ENCODE measurements at regions not wholly inside any gene's neighbourhood (a gene's known extent, or its start where the extent isn't known, plus 50 kb on each side); places are given as distances from the start of the nearest gene placed in this dataset.

GRCh38 chr5:5699062-5699461, 276.6 kb downstream of the ICE1 start:
- TF ChIP-seq CTCF (IDR thresholded peaks at IDR 0.05; ENCODE audit: borderline replicate concordance, extremely low read depth, low read length, poor library complexity, severe bottlenecking) (peak; percentile 40), EZH2 (IDR thresholded peaks at IDR 0.05; ENCODE audit: borderline replicate concordance, low read depth, low read length, severe bottlenecking) (no peak)
